SK-N-SH (cell line): ENCODE measurements at regions not wholly inside any gene's neighbourhood (a gene's known extent, or its start where the extent isn't known, plus 50 kb on each side); places are given as distances from the start of the nearest gene placed in this dataset.

Source experiments
- CTCF ChIA-PET: fragments of 300-600, 350-600 bp; formaldehyde crosslinking; extraction: SDS; loops from one replicate; lab custom pipeline; 2021; lab: Yijun Ruan, JAX
- POLR2A ChIA-PET: fragments of 350-600 bp; sonication (Branson Sonifier 250); formaldehyde crosslinking; extraction: SDS; loops from one replicate; lab custom pipeline; 2020; ENCODE audit warnings: antibody characterized with exemption, inconsistent platforms; lab: Yijun Ruan, JAX
- DNase-seq: peaks from one replicate; pipeline ENCODE4 v3.0.0; 2012
- H2AFZ ChIP-seq: fragments of 200-600 bp; sonication (generic); 2 replicates; pipeline ENCODE4 v1.8.1; 2016; ENCODE audit warnings: antibody characterized with exemption, mild to moderate bottlenecking, low read depth
- H3F3A ChIP-seq: fragments of 200-600 bp; sonication (generic); replicated peaks from 2 replicates; pipeline ENCODE3; 2016; ENCODE audit warnings: antibody characterized with exemption, mild to moderate bottlenecking; ENCODE audit not compliant: insufficient read depth
- H3K27ac ChIP-seq, 2 experiments: fragments of 200-500 bp in 1 of 2; fragments of 200-600 bp in 1 of 2; sonication (Bioruptor generic) in 1 of 2; sonication (generic), shearing (Covaris generic) in 1 of 2; 2 replicates each; pipeline versions ENCODE4 v1.5.1 to v1.6.1; 2014 to 2016; ENCODE audit warnings: low read depth in 2 of 2, inconsistent platforms in 1 of 2, low read length in 1 of 2, mild to moderate bottlenecking in 1 of 2, mixed read lengths in 1 of 2
- H3K27me3 ChIP-seq: fragments of 200-600 bp; sonication (generic), shearing (Covaris generic); 2 replicates; pipeline ENCODE4 v1.6.1; 2016; ENCODE audit warnings: mixed run types; ENCODE audit not compliant: insufficient read depth
- H3K36me3 ChIP-seq, 2 experiments: fragments of 200-500 bp in 1 of 2; fragments of 200-600 bp in 1 of 2; sonication (Bioruptor generic) in 1 of 2; sonication (generic) in 1 of 2; replicated peaks in 1 of 2; 2 replicates each; pipeline versions ENCODE3 to v1.5.1; 2014 to 2016; ENCODE audit warnings: low read length in 1 of 2, mild to moderate bottlenecking in 1 of 2; ENCODE audit not compliant: insufficient read depth in 2 of 2, control insufficient read depth in 1 of 2
- H3K4me1 ChIP-seq, 2 experiments: fragments of 200-500 bp in 1 of 2; fragments of 200-600 bp in 1 of 2; sonication (Bioruptor generic) in 1 of 2; sonication (generic), shearing (Covaris generic) in 1 of 2; 2 replicates each; pipeline versions ENCODE4 v1.5.1 to v1.6.1; 2014 to 2016; ENCODE audit warnings: low read depth in 1 of 2, low read length in 1 of 2, mixed run types in 1 of 2; ENCODE audit not compliant: insufficient read depth in 2 of 2, control insufficient read depth in 1 of 2
- H3K4me2 ChIP-seq: fragments of 200-600 bp; sonication (generic), shearing (Covaris generic); 2 replicates; pipeline ENCODE4 v1.6.1; 2017; ENCODE audit warnings: mixed run types
- H3K4me3 ChIP-seq, 2 experiments: fragments of 200-500 bp in 1 of 2; fragments of 200-600 bp in 1 of 2; sonication (Bioruptor generic) in 1 of 2; sonication (generic), shearing (Covaris generic) in 1 of 2; 2 replicates each; pipeline versions ENCODE4 v1.5.1 to v1.8.1; 2014 to 2016; ENCODE audit warnings: low read depth in 2 of 2, inconsistent platforms in 1 of 2, low read length in 1 of 2, mild to moderate bottlenecking in 1 of 2, mixed read lengths in 1 of 2, moderate library complexity in 1 of 2
- H3K79me2 ChIP-seq: fragments of 200-600 bp; sonication (generic); 2 replicates; pipeline ENCODE4 v1.8.1; 2017; ENCODE audit warnings: mild to moderate bottlenecking; ENCODE audit not compliant: insufficient read depth
- H3K9ac ChIP-seq: fragments of 200-600 bp; sonication (generic); 2 replicates; pipeline ENCODE4 v1.6.1; 2017; ENCODE audit warnings: mixed run types
- H3K9me2 ChIP-seq: fragments of 200-600 bp; sonication (generic); 2 replicates; pipeline ENCODE4 v1.6.1; 2017; ENCODE audit warnings: mixed run types
- H3K9me3 ChIP-seq: fragments of 200-600 bp; sonication (generic); 2 replicates; pipeline ENCODE4 v1.6.1; 2017; ENCODE audit warnings: mixed run types, mild to moderate bottlenecking, moderate library complexity
- H4K20me1 ChIP-seq: fragments of 200-600 bp; sonication (generic); 2 replicates; pipeline ENCODE4 v1.6.1; 2017; ENCODE audit warnings: mild to moderate bottlenecking, mixed run types; ENCODE audit not compliant: insufficient read depth
- CTCF ChIP-seq: fragments of 200-600 bp; sonication (generic); IDR thresholded peaks from 2 replicates; pipeline ENCODE4 v1.6.1; 2017; ENCODE audit warnings: antibody characterized with exemption, mild to moderate bottlenecking, moderate library complexity
- ELF1 ChIP-seq: IDR thresholded peaks from 2 replicates; pipeline ENCODE4 v1.4.0; 2012
- EZH2phosphoT487 ChIP-seq: fragments of 200-600 bp; sonication (generic); IDR thresholded peaks from 2 replicates; pipeline ENCODE4 v1.6.1; 2017; ENCODE audit warnings: low read depth, mixed run types, mild to moderate bottlenecking, antibody characterized with exemption, moderate library complexity, borderline replicate concordance
- FOSL2 ChIP-seq: IDR thresholded peaks from 2 replicates; pipeline ENCODE4 v1.4.0; 2012; ENCODE audit warnings: low read depth, mild to moderate bottlenecking, moderate library complexity, borderline replicate concordance
- FOXJ3 ChIP-seq: sonication (generic); formaldehyde crosslinking; IDR thresholded peaks from 2 replicates; pipeline ENCODE4 v1.5.1; 2020; ENCODE audit warnings: mild to moderate bottlenecking, missing genetic modification reagents
- GATA2 ChIP-seq: sonication (generic); formaldehyde crosslinking; IDR thresholded peaks from 2 replicates; pipeline ENCODE4 v1.5.0; 2020; ENCODE audit warnings: mild to moderate bottlenecking, missing genetic modification reagents
- IRF3 ChIP-seq: fragments of 150-350 bp; IDR thresholded peaks from 2 replicates; pipeline ENCODE4 v1.6.1; 2016; ENCODE audit warnings: mild to moderate bottlenecking, low read depth, low read length
- MEF2A ChIP-seq: IDR thresholded peaks from 2 replicates; pipeline ENCODE4 v1.4.0; 2012; ENCODE audit warnings: low read depth, borderline replicate concordance
- MXI1 ChIP-seq: IDR thresholded peaks from 2 replicates; pipeline ENCODE4 v1.6.1; 2012; ENCODE audit warnings: mild to moderate bottlenecking, low read depth, low read length, improper control_type of control experiment
- NRF1 ChIP-seq: IDR thresholded peaks from 2 replicates; pipeline ENCODE4 v1.6.1; 2012; ENCODE audit warnings: low read depth, mild to moderate bottlenecking, low read length
- POLR2AphosphoS5 ChIP-seq: IDR thresholded peaks from 2 replicates; pipeline ENCODE4 v1.6.1; 2012; ENCODE audit warnings: low read depth, low read length
- RAD21 ChIP-seq: IDR thresholded peaks from 2 replicates; pipeline ENCODE4 v1.6.1; 2012; ENCODE audit warnings: mild to moderate bottlenecking, low read length
- RXRA ChIP-seq: IDR thresholded peaks from 2 replicates; pipeline ENCODE4 v1.4.0; 2012; ENCODE audit warnings: low read depth, mild to moderate bottlenecking, borderline replicate concordance
- SIN3A ChIP-seq: IDR thresholded peaks from 2 replicates; pipeline ENCODE4 v1.6.1; 2012; ENCODE audit warnings: low read depth, mild to moderate bottlenecking, low read length, moderate library complexity, borderline replicate concordance
- TCF12 ChIP-seq: IDR thresholded peaks from 2 replicates; pipeline ENCODE4 v1.4.0; 2012
- USF1 ChIP-seq: IDR thresholded peaks from 2 replicates; pipeline ENCODE4 v1.4.0; 2012; ENCODE audit warnings: low read depth, borderline replicate concordance
- YY1 ChIP-seq: IDR thresholded peaks from 2 replicates; pipeline ENCODE4 v1.4.0; 2012; ENCODE audit warnings: low read depth, mild to moderate bottlenecking
- WGBS: methylation state at CpG from one replicate; pipeline ENCODE4 v1.1.6; 2017; ENCODE audit warnings: low lambda C conversion rate; 5-methylcytosine and 5-hydroxymethylcytosine counted together

DNA sequence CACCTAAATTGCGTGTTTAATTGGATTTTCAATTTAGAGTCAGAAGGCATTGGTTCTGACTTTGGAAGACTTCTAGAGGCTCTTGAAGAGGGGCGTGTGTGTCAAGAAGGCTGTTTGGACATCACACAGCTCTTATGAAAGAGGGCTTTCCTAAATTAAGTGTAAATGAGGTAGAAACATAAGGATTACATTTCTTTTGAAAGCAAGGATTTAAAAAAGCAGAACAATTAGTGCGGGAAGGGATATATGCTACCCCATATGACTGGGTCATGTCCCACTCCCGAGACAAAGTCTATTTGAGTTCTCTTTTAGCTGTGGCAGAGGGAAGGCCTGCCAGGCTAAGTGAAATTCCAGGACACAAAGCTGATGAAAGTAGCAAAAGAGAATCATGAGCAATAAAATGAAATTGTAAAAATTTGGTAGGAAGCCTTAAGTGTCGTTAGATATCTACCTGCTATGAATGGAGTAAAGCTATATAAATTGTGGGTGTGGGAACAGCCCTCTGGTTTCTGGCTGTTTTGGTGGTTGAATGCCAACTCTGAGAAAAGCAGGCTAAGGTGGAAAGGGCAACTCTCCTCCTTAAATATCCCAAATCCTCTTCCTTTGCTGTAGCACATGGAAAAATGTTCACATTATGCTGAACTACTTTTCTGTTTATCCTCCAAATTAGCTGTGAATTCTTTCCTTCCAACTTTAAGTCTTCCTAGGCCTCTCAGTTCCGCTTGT, 100.6 kb upstream of the TSC22D2 start:
- H3K4me3 ChIP-seq, result no peak overlapping the region
- no peaks in the 10 kb centered on the region for H3F3A ChIP-seq
- no peaks in the 10 kb centered on the region for H3K27me3 ChIP-seq
- POLR2A ChIA-PET, result no interaction called here
- CTCF ChIA-PET, result interaction anchor here (0.8 to 1.2 kb wide), 2 partner anchors 84 to 87 kb away, joined by 4 read pairs; no protein-coding TSS in a partner anchor
- no peak overlapping the region for H3K4me2 ChIP-seq
- DNase-seq, result no peak
- no peaks in the 10 kb centered on the region for H3K79me2 ChIP-seq
- no peak overlapping the region for H3K27ac ChIP-seq
- H4K20me1 ChIP-seq, result no peaks in the 10 kb centered on the region
- H3K9ac ChIP-seq, result no peak overlapping the region
- TF ChIP-seq GATA2 (no peak), SIN3A (no peak), MEF2A (no peak), RAD21 (no peak), USF1 (no peak), POLR2AphosphoS5 (no peak), FOSL2 (no peak), MXI1 (no peak), ELF1 (no peak), EZH2phosphoT487 (no peak), CTCF (no peak), YY1 (no peak), TCF12 (no peak), IRF3 (no peak), RXRA (no peak), NRF1 (no peak), FOXJ3 (CRISPR knock-in tag) (no peak)
- H3K4me1 ChIP-seq, result no peaks in the 10 kb centered on the region
- H3K36me3 ChIP-seq, result no peaks in the 10 kb centered on the region
- no peak overlapping the region for H2AFZ ChIP-seq
- H3K9me3 ChIP-seq, result no peaks in the 10 kb centered on the region
- no peaks in the 10 kb centered on the region for H3K9me2 ChIP-seq
- WGBS, result 87% methylated on average over 6 of the region's 6 CpGs
